ENCODE measurements at regions not wholly inside any gene's neighbourhood (a gene's known extent, or its start where the extent isn't known, plus 50 kb on each side); places are given as distances from the start of the nearest gene placed in this dataset.
A peak's percentile ranks its signal among the peaks of the same experiment; 100 is the strongest.
"Not testable (repeated sequence)": the region's sequence is repeated elsewhere in the genome, so short reads cannot be mapped to it uniquely, and the experiment has no call there.

DNA sequence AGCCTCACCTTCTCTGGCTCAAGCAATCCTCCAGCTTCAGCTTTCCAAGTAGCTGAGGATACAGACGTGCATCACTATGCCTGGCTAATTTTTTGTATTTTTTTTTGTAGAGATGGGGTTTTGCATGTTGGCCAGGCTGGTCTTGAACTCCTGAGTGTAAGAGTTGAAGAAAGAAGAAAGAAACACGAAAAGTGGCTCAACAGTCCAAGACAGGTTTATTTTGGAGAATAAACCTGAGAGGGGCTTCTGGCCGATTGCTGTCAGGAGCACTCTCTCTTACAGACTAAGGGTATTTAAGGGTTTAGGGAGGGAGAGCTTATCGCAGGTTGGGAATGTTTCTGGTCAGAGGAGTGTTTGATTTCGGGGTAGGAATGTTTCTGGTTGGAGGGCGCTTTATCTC, 75.9 kb downstream of the RRM2 start:
- DNase-seq (ENCODE audit: low spot score); FAIRE-seq: not testable (repeated sequence)

- no peak for FAIRE-seq
- DNase-seq (ENCODE audit: low spot score), result no peak
Observed at GRCh38 chr2:10201201-10201600, 78.7 kb downstream of the RRM2 start.

DNA sequence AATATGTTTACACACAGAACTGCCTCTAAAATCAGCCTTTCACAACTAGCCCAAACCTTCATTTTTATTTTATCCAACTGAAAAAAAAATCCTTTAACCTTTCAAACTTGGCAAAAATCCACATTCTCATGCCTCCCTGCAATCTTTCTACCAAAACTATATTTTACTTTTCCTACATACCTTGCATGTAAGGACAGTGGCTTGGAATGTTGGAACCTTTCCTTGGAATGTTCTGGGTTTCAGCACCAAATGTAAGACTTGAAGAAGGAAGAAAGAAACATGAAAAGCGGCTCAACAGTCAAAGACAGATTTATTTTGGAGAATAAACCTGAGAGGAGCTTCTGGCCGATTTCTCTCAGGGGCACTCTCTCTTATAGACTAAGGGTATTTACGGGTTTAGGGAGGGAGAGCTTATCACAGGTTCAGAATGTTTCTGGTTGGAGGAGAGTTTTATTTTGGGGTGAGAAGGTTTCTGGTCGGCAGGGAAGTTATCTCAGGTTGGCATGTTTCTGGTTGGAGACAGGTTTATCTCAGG, 79.7 kb downstream of the RRM2 start:
- FAIRE-seq, result no peak
- no peak for DNase-seq (ENCODE audit: low spot score)

- FAIRE-seq, result no peak
- no peak for DNase-seq (ENCODE audit: low spot score)
Observed at GRCh38 chr2:10204326-10205161, 82.0 kb downstream of the RRM2 start.

- FAIRE-seq, result no peak
- no peak for DNase-seq (ENCODE audit: low spot score)
Observed at GRCh38 chr2:10205162-10205475, 82.6 kb downstream of the RRM2 start.

- DNase-seq (ENCODE audit: low spot score) (no peak), FAIRE-seq (no peak)
Observed at GRCh38 chr2:10208736-10209135, 86.2 kb downstream of the RRM2 start.

DNA sequence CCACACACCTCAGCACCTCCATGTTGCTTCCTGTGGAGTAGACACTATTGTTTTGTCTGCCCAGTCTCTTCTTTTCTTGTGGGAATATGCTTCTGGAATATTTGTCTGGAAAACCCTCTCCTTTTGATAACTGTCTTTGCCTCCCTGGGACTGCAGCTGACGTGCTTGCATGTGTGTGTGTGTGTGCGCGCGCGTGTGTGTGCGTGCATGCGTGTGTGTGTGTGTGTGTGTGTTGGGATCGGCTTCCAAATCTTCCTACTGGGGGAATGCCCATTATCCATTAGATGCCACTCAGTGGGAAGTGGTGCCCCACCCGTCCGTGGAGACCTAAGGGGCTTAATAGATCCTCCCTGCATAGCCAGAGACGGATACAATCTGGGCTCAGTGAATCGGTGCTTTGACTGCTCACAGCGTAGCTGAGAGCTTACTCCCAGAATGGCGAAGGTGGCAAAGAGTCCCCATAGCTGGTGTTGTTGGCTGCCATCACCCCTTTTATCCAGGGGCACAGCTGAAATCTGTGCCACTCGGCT, 86.9 kb downstream of the RRM2 start:
- DNase-seq (ENCODE audit: low spot score), result no peak
- no peak for FAIRE-seq

GRCh38 chr2:10210336-10210735, 87.8 kb downstream of the RRM2 start:
- DNase-seq (ENCODE audit: low spot score), result no peak
- FAIRE-seq, result no peak

GRCh38 chr2:10211844-10212422, 89.4 kb downstream of the RRM2 start:
- FAIRE-seq (no peak), DNase-seq (ENCODE audit: low spot score) (no peak)

DNA sequence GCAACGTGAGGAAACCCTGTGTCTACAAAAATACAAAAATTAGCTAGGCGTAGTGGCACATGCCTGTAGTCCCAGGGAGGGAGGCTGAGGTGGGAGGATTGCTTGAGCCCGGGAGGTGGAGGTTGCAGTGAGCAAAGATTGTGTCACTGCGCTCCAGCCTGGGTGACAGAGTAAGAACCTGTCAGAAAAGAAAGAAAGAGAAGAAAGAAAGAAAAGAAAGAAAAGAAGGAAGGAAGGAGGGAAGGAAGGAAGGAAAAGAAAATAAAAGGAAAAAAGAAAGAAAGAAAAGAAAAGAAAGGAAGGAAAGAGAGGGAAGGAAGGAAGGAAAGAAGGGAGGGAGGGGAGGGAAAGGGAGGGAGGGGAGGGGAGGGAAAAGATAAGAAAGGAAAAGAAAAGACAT, 89.9 kb upstream of the HPCAL1 start:
- no peak for FAIRE-seq
- no peak for DNase-seq (ENCODE audit: low spot score)

- DNase-seq (ENCODE audit: low spot score) (no peak), FAIRE-seq (no peak)
Observed at GRCh38 chr2:10214179-10214578, 88.5 kb upstream of the HPCAL1 start.

GRCh38 chr2:10215393-10215935, 87.2 kb upstream of the HPCAL1 start:
- FAIRE-seq (no peak), DNase-seq (ENCODE audit: low spot score) (peak; percentile 59)

DNA sequence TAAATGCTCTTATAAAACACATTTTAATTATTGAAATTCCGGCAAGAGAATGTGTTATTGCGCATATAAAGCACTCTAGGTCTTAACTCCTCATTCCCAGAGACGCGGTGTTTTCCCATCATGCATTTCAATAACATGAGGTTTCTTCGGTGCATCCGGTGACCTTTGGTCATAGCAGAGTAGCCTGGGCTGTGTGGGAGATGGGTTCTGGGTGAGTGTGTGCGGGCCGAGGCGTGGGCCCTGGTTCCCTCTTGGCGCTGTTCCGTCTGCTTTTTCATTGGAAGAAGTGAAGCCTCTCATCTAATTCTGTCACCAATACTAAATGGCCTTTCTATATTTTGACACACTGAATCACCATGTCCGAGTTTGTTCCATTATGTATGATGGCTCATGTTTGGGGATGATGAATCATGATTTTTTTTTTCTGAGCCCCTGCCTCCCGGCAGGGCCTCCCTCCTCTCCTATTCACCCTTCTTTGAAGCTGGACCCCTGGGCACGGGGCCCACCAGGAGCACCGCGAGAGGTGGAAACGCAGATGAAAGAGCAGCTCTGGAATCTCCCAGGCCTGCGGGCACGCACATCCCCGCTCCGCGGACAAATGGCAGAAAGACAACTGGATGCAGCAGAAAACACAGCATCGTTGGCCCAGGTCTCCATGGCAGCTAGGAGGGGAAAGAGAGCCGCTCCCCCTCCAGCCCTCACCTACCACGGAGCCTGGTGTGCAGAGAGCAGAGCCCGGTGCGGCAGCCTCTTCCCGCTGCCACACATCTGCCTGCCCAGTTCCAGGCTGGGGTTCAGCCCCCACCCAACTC, 85.8 kb upstream of the HPCAL1 start:
- FAIRE-seq (no peak), DNase-seq (ENCODE audit: low spot score) (peak; percentile 14)

DNA sequence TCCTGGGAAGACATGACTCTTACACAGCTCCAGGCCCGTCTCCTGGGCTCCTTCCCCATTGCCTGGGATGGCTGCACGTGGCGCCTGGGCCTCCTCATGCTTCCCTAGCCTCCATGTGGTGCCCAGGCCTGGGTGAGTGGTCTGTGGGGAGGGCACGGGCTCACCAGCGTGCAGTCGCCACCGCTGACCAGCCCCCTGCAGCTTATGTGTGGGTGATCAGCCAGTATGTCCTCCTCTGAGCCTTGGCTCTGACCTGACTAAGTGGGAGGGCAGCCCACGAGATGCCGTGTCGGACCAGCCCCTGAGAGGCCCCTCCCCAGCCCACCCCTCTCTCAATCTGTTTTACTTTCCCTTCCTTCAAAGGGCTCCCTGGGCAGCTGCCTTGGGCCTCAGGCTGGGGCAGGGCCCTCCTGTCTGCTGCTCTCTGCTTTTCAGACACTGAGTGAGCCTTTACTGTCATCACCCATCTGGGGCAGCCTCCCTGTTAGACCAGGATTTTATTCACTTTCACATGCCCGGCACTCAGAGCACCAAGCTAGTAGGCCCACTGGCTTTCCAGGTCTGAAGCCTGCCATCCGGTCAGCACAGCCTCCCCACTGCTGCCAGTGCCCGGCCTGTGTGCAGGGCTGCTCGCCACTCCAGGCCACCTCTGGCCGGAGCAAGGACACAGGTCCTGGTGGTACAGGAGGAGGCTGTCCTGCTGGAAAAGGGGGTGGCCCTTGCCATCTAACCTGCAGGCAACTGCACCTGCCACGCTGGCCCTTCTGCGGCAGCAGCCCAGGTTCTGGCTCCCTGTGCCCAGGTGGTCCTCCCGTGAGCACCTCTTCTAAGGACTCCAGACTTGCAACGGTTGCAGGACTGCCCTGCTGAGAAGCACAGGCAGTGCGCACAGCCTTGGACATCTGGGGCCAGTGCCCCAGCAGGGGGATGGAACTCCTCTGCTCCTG, 84.9 kb upstream of the HPCAL1 start:
- DNase-seq (ENCODE audit: low spot score) (no peak), FAIRE-seq (no peak)

- DNase-seq (ENCODE audit: low spot score) (no peak), FAIRE-seq (no peak)
Observed at GRCh38 chr2:10220045-10220901, 82.4 kb upstream of the HPCAL1 start.

DNA sequence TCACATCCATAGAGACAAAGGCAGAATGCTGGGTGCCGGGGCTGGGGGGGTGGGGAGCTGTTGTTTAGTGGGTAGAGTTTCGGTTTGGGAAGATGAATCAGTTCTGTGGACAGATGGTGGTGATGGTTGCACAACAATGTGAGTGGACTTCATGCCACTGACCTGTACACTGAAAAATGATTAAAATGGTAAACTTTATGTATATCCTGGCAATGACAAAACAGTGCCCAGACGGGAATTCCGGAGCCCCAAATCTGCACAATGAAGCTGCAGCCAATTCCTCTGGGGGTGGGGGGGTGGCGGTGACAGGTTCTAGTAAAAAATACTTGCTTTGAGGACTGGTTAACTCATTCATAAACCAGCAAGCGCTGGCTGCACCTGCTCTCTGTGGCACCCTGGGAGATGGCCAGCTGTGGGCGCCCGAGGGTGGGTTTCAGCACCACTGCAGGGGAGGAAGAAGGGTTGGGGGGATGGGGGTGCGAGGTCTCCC, 81.8 kb upstream of the HPCAL1 start:
- FAIRE-seq (no peak), DNase-seq (ENCODE audit: low spot score) (peak; percentile 13)

GRCh38 chr2:10221443-10221842, 81.3 kb upstream of the HPCAL1 start:
- no peak for FAIRE-seq
- DNase-seq (ENCODE audit: low spot score), result no peak

DNA sequence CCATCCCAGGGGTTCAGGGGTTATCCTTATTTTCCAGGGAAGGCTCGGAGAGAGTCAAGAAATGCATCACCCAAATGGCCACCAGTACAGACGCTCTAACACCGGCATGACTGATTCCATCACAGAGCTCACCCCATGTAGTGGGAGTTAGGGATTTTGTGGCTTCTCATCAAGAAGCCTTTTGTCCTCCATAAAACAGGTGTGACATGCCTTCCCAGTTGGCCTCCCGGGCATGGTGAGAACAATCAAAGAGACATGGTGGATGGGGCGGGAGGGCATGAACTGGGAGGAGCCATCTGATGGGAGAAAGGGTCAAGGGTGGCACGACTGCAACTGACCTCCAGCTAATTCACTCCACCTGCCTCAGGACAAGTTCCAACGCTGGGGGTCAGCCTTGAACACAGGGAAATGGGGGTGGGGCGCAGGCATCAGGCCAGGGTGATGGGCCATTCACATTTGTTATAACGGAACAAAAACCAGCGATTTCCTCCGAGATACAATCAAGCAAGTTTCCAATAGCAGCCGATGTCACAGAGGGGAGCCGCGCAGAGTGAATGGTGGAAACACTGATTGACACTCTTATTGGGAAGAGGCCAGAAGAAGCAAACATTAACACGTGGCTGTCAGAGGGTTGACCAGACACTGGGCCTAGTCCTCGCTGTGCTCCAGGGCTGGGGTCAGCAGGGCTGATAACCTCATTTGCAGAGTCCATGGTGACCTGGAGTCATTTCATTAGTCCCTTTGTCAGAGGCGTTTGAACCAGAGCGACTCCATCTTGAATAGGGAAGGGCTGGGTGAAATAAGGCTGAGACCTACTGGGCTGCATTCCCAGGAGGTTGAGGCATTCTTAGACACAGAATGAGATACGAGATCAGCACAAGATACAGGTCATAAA, 80.5 kb upstream of the HPCAL1 start:
- FAIRE-seq, result no peak
- DNase-seq (ENCODE audit: low spot score), result no peak

All from RCC 7860 (cell line).